ENCODE measurements at regions not wholly inside any gene's neighbourhood (a gene's known extent, or its start where the extent isn't known, plus 50 kb on each side); places are given as distances from the start of the nearest gene placed in this dataset.

DNA sequence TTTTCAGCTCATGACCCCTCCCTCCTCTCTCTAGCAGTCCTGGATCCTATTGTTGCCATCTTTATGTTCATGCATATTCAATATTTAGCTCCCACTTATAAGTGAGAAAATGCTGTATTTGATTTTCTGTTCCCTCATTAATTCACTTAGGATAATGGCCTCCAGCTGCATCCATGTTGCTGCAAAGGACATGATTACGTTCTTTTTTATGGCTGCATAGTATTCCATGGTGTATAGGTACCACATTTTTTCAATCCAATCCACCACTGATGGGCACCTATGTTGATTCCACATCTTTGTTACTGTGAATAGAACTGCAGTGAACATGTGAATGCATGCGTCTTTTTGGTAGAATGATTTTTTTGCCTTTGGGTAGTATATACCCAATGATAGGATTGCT lies 188.4 kb downstream of the FOXL1 start:
- no peak for DNase-seq (ENCODE audit: low read depth in 2 of 3, low spot score in 1 of 3)

DNA sequence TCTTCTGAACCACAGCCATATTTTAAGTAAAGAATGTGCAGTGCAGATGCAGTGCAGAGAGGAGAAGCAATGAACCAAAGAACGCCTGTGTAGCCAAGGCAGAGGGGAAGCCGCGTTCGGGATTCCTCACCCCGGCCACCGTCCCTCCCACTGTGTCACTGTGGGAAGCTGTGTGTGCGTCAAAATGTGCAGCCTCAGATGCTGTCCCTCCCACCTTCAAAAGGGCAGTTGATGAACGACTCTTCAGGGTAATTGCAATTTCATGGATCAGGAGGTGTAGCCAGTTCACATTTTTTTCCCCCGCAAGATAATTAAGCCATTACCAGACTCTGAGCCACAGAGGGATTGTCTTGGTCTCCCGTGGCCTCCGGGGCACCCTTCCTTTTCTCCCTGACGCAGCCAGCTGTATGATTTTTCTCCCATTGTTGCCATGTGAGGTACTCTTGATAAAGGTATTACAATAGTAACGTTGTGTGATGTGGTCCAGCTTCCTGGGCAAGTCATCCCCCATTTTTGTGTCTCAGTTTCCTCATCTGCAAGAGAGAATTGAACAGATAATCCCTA lies 190.0 kb downstream of the FOXL1 start:
- DNase-seq (ENCODE audit: low read depth in 2 of 3, low spot score in 1 of 3): no peak

DNA sequence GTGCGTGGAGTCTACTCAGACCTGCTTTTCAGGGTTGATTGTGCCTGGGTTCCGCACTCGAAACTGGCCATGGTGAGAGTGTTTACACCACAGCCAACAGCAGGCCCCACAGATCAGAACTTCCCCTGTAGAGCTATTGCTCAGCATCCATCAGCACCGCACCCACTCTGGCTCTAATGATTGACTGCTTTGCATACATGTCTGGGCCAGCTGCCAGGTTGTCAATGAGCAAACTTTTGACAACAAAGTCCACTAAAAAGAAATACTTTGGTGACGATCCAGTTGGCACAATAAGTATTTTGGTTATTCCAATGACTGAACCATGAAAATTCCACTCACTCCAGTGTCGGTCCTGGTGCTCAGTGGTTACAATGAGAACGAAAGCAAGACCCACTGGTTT lies 190.7 kb downstream of the FOXL1 start:
- DNase-seq (ENCODE audit: low read depth in 2 of 3, low spot score in 1 of 3): no peak

GRCh38 chr16:86771506-86772460 lies 193.4 kb downstream of the FOXL1 start:
- DNase-seq (ENCODE audit: low read depth in 2 of 3, low spot score in 1 of 3): no peak

DNA sequence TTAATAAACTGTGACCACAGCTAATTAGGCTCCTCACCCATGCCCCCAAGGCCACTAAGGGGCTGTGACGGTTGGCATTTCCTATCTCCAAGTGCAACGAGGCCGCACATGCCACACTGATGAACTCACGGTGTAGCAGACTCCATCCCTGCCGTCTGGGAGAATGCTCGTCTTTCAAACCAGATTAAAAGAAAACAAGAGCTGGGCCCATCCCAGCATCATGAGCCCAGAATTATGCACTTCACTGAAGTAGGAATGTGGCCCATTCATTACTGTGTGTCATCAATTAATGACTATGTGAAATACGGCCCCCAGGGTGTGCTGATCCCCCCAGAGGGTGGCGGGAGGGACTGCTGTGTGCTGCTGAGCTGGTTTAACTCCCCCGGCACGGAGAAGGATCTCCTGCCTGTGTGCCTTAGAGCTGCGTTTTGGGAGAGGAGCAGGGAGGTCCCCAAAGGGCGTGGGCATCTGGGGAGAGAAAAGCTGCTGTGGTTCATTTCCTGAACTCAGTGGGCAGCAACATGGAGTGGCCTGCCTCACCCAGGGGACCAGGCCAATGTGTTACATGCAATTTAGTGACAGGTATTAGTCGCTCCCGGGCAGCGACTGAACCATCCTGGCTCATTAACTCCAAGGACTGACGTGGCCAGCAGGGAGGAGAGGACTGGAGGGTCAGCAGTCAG lies 194.5 kb downstream of the FOXL1 start:
- no peak for DNase-seq (ENCODE audit: low read depth in 2 of 3, low spot score in 1 of 3)

DNA sequence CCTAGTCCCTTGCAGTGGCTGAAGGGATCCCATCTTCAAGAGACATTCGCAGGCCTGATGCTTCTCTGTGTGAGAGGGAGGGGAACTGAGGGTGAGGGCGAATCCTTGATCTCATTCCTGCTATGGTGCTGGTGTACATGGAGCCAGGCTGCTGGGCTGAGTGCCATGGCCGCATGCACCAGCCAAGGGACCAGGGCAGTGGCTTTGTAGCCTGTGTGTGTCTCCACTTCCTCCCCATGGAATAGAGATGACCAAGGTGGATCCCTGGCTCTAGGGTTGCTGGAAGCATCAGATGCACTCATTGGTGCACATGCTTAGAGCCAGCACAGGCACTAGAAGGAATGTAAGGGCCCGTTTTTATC lies 195.0 kb downstream of the FOXL1 start:
- DNase-seq (ENCODE audit: low read depth in 2 of 3, low spot score in 1 of 3): no peak

GRCh38 chr16:86774931-86775330 lies 196.6 kb downstream of the FOXL1 start:
- no peak for DNase-seq (ENCODE audit: low read depth in 2 of 3, low spot score in 1 of 3)

GRCh38 chr16:86775511-86775921 lies 197.2 kb downstream of the FOXL1 start:
- no peak for DNase-seq (ENCODE audit: low read depth in 2 of 3, low spot score in 1 of 3)

GRCh38 chr16:86777381-86777946 lies 199.1 kb downstream of the FOXL1 start:
- DNase-seq (ENCODE audit: low read depth in 2 of 3, low spot score in 1 of 3): no peak

DNA sequence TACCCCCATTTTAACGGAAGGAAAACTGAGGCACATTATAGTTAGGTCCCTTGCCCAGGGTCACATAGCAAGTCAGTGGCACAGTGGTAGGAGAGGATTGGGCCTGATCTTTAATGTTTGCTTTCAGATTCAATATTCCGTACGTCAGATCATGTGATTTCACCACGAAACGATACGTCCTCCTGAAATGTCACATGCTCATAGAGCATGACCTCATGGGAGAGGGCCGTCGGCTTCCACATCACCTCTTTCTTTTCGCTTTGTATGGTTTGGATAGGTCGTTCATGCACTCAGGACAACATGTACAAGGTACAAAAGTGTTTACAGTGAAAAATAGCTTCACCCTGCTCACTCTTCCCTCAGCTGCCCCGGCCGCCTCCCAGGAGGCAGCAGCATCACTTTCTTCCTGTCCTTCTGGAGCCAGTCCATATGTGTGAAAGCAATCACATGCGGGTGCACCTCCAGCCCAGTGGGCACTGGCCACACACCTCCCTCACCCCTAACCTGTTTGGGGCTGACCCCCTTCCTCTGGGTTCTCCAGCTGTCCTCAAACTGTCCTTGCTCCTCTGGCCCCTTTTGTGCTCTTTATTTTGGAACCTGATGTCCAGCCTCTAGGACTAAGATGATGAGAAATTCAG lies 199.9 kb downstream of the FOXL1 start:
- no peak for DNase-seq (ENCODE audit: low read depth in 2 of 3, low spot score in 1 of 3)

GRCh38 chr16:86778978-86779377 lies 200.6 kb downstream of the FOXL1 start:
- no peak for DNase-seq (ENCODE audit: low read depth in 2 of 3, low spot score in 1 of 3)

DNA sequence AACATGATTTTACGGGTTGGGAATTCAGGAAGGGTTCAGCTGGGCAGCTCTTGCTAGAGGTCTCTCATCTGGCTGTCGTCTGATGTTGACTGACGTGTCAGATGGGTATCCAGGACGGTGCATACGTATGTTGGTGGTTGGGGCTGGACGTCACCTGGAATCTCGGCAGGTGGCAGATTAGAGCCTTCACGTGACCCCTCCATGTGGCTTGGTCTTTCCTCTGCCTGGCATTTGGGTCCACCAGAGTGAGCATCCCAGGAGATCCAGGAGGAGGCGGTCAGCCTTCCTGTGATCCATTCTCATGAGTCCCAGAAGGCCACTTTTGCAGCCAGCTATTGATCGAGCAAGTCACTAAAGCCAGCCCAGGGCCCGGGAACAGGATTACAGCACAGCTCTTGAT lies 202.7 kb downstream of the FOXL1 start:
- no peak for DNase-seq (ENCODE audit: low read depth in 2 of 3, low spot score in 1 of 3)

DNA sequence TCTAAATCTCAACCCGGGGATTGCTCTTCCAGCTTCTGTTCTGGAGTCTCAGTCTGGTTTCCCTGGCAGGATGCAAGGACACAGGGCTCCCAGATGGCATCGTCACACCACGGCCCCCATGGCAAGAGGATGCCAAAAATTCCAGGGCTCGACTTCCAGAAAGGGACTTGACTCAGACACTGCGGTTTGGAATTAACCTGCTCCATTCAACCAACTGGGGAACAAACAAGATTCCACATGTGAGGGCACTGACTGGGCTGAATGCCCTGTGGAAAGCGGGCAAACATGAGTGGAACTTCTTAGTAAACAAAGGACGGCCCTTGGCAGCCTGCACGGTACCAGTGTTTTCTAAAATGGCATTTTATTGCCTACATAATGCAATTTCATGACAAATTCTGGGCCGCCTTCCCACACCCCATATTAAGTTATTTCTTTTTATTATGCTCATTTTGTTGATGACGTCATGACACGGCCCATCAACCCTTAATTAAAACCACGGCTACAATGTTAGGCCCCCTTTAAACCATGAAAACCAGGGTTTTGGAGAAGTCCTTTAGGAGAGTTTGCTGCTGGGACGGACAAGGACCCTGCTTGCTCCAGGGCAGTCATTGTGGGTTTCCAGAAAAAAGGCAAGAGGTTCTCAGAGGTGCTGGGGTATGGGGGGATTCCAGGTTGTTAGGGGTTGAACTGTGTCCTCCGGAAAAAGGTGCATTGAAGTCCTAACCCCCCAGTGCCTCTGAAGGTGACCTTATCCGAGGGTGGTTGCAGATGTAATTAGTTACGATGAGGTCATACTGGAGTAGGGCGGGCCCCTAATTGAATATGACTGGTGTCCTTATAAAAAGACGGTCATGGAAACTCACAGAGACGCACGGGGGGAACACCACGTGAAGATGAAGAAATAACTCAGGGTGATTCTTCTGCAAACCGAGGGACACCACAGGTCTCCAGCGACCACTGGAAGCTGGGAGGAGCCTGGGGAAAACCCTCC lies 205.6 kb downstream of the FOXL1 start:
- no peak for DNase-seq (ENCODE audit: low read depth in 2 of 3, low spot score in 1 of 3)

- no peak for DNase-seq (ENCODE audit: low read depth in 2 of 3, low spot score in 1 of 3)
Measured at GRCh38 chr16:86786338-86786737, 208.0 kb downstream of the FOXL1 start.

- no peak for DNase-seq (ENCODE audit: low read depth in 2 of 3, low spot score in 1 of 3)
Measured at GRCh38 chr16:86786994-86787393, 208.6 kb downstream of the FOXL1 start.

DNA sequence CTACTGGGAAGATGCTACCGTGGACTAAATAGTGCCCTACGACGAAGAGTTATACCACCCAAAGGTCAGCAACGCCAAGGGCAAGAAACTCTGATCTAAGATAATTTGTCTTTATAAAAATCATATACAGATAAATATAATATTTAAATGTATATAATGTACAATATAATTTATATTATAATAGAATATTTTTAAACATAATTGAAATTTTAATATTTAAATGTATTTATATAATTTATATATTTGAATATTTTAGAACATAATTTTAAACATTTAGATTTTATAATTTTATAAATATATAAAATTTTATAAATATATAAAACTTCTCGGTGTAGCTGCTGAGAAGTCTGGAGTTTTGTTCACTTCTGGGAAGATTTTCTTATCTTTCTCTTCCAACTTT lies 209.2 kb downstream of the FOXL1 start:
- DNase-seq (ENCODE audit: low read depth in 2 of 3, low spot score in 1 of 3): no peak

DNA sequence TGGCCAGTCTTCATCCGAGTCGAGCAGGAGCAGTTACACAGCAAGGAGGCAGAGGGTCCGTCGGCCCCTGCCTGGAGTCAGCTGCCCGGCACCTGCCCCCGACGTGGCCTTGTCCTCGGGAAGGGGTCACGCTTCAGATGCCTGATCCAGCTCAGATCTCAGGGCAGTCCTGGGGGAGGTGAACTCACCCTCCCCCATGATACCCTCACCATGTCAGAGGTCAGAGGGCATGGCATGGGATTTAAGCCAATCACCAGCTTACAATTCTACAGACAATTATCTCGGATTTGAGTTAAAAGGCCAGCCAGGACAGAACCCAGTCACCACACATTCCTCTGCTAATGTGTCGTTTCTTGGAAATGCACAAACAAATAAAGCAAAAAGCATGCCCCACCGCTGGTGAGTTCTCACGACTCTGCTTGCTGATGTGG lies 211.3 kb downstream of the FOXL1 start:
- DNase-seq (ENCODE audit: low read depth in 2 of 3, low spot score in 1 of 3): no peak

DNA sequence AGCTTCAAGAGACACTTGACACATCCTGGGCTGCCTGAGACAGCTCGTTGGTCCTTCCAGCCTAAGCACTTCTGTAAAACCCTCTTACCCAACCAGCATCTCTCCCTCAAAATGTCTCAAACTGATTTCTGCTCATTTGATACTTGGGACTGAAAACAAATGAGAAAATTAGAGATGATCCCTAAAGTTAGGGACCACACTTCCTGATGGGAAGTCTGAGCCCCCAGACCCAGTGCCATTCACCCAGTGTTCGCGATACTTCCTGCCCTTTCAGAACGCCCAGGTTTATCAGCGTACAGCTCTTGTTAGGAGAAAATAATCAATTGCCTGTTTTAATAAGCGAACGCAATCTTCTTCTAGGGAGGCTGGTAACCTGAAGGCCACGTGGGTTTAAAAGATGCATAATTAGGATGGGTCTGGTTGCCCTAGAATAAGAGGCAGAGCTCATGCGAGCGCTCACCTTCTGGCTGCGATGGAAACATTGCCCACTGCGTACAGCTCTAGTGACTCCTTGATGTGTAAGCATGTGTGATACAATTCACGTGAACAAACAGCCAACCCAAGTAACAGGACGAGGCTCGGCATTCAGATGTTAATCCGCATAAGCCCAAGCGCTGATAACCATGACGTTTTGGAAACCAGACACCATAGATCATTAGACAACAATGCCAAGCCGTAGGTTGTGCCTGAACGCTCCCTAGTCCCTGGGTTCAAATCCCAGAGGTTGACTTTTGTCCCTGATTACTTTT lies 213.1 kb downstream of the FOXL1 start:
- no peak for DNase-seq (ENCODE audit: low read depth in 2 of 3, low spot score in 1 of 3)

- DNase-seq (ENCODE audit: low read depth in 2 of 3, low spot score in 1 of 3): no peak
Measured at GRCh38 chr16:86794216-86794864, 216.0 kb downstream of the FOXL1 start.
